ENCODE measurements at regions not wholly inside any gene's neighbourhood (a gene's known extent, or its start where the extent isn't known, plus 50 kb on each side); places are given as distances from the start of the nearest gene placed in this dataset.

- H3K27me3 ChIP-seq (ENCODE audit: control insufficient read depth, insufficient read depth, low read length) = no peaks in the 10 kb centered on the region
- DNase-seq = no peak
- H3K4me1 ChIP-seq (ENCODE audit: control insufficient read depth, insufficient read depth, low read length) = no peaks in the 10 kb centered on the region
- no peak overlapping the region for H3K4me3 ChIP-seq (ENCODE audit: low read length)
- no peaks in the 10 kb centered on the region for H3K36me3 ChIP-seq (ENCODE audit: control insufficient read depth, insufficient read depth, low read length)
- no peak overlapping the region for H3K27ac ChIP-seq (ENCODE audit: low read length)
- 63% methylated on average over 2 of the region's 4 CpGs for WGBS (ENCODE audit: insufficient coverage)
- H3K9me3 ChIP-seq (replicated peaks; ENCODE audit: control insufficient read depth, low read depth, low read length) = no peaks in the 10 kb centered on the region
These were observed 396.3 kb downstream of the SETD4 start for GRCh38 chr21:35663856-35664606.

- Histone ChIP-seq H3K27me3 (ENCODE audit: control insufficient read depth, insufficient read depth, low read length) (no peaks in the 10 kb centered on the region), H3K9me3 (replicated peaks; ENCODE audit: control insufficient read depth, low read depth, low read length) (peaks cover 3% of the 10 kb centered on the region), H3K27ac (ENCODE audit: low read length) (no peak overlapping the region), H3K4me3 (ENCODE audit: low read length) (no peak overlapping the region), H3K36me3 (ENCODE audit: control insufficient read depth, insufficient read depth, low read length) (no peaks in the 10 kb centered on the region), H3K4me1 (ENCODE audit: control insufficient read depth, insufficient read depth, low read length) (no peaks in the 10 kb centered on the region)
- peak; percentile 51 for DNase-seq
- 0% methylated on average over 1 of the region's 3 CpGs for WGBS (ENCODE audit: insufficient coverage)
These were observed 402.1 kb downstream of the SETD4 start for GRCh38 chr21:35658242-35658641.

DNA sequence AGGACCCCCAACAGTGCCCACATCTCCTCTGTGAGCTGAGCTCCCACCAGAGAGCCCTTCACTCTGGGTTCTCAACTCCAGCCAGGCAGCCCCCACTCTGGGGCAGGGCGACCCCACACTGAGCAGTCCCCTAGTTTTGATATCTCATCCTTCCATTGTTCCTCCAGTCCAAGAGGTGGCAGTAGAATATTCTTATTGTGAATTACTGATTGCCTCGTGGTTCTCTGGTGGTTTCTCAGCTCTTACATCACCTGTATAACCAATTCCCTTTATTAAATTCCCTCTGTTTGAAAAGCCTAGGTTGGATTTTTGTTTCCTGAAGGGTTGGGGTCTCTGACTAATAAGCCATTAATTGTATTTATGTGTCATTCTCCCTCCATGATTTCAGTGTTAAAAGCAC lies 407.5 kb downstream of the SETD4 start:
- no peaks in the 10 kb centered on the region for H3K36me3 ChIP-seq (ENCODE audit: control insufficient read depth, insufficient read depth, low read length)
- no peaks in the 10 kb centered on the region for H3K27me3 ChIP-seq (ENCODE audit: control insufficient read depth, insufficient read depth, low read length)
- H3K9me3 ChIP-seq (replicated peaks; ENCODE audit: control insufficient read depth, low read depth, low read length) = peaks cover 3% of the 10 kb centered on the region
- H3K27ac ChIP-seq (ENCODE audit: low read length) = no peak overlapping the region
- DNase-seq = no peak
- no CpG with 5 or more reads among the region's 2 CpGs for WGBS (ENCODE audit: insufficient coverage)
- H3K4me1 ChIP-seq (ENCODE audit: control insufficient read depth, insufficient read depth, low read length) = no peaks in the 10 kb centered on the region
- H3K4me3 ChIP-seq (ENCODE audit: low read length) = no peak overlapping the region

GRCh38 chr21:35652196-35652595 lies 408.1 kb downstream of the SETD4 start:
- peaks cover 3% of the 10 kb centered on the region for H3K9me3 ChIP-seq (replicated peaks; ENCODE audit: control insufficient read depth, low read depth, low read length)
- H3K4me1 ChIP-seq (ENCODE audit: control insufficient read depth, insufficient read depth, low read length) = no peaks in the 10 kb centered on the region
- H3K27ac ChIP-seq (ENCODE audit: low read length) = no peak overlapping the region
- no peaks in the 10 kb centered on the region for H3K27me3 ChIP-seq (ENCODE audit: control insufficient read depth, insufficient read depth, low read length)
- H3K4me3 ChIP-seq (ENCODE audit: low read length) = no peak overlapping the region
- no peaks in the 10 kb centered on the region for H3K36me3 ChIP-seq (ENCODE audit: control insufficient read depth, insufficient read depth, low read length)
- WGBS (ENCODE audit: insufficient coverage) = no CpG with 5 or more reads among the region's 2 CpGs
- DNase-seq = no peak

DNA sequence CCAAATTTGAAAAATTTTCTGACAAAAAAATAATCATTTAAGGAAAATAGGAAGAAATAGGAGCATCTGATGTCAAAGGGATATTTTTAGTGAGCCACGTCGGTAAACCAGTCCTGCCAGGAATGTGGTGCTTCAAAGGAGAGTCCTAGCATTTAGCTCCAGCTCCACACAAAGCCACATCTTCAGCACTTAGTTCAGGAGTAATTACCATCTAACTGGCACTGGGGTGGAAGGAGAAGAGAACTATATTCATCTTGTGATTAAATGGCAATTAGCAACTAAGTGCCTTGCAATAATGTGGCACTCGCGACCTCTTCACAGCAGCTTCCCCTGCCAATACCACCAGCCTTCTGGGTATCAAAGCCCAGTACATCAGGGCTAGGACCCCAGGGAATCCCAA lies 409.1 kb downstream of the SETD4 start:
- H3K27ac ChIP-seq (ENCODE audit: low read length) = no peak overlapping the region
- H3K36me3 ChIP-seq (ENCODE audit: control insufficient read depth, insufficient read depth, low read length) = no peaks in the 10 kb centered on the region
- no peak overlapping the region for H3K4me3 ChIP-seq (ENCODE audit: low read length)
- H3K4me1 ChIP-seq (ENCODE audit: control insufficient read depth, insufficient read depth, low read length) = no peaks in the 10 kb centered on the region
- WGBS (ENCODE audit: insufficient coverage) = no CpG with 5 or more reads among the region's 4 CpGs
- no peaks in the 10 kb centered on the region for H3K9me3 ChIP-seq (replicated peaks; ENCODE audit: control insufficient read depth, low read depth, low read length)
- no peak for DNase-seq
- no peaks in the 10 kb centered on the region for H3K27me3 ChIP-seq (ENCODE audit: control insufficient read depth, insufficient read depth, low read length)

GRCh38 chr21:35649186-35649585 lies 411.1 kb downstream of the SETD4 start:
- Histone ChIP-seq H3K36me3 (ENCODE audit: control insufficient read depth, insufficient read depth, low read length) (no peaks in the 10 kb centered on the region), H3K27ac (ENCODE audit: low read length) (no peak overlapping the region), H3K4me1 (ENCODE audit: control insufficient read depth, insufficient read depth, low read length) (no peaks in the 10 kb centered on the region), H3K4me3 (ENCODE audit: low read length) (no peak overlapping the region), H3K9me3 (replicated peaks; ENCODE audit: control insufficient read depth, low read depth, low read length) (no peaks in the 10 kb centered on the region), H3K27me3 (ENCODE audit: control insufficient read depth, insufficient read depth, low read length) (no peaks in the 10 kb centered on the region)
- peak; percentile 30 for DNase-seq
- 44% methylated on average over 2 of the region's 4 CpGs for WGBS (ENCODE audit: insufficient coverage)

DNA sequence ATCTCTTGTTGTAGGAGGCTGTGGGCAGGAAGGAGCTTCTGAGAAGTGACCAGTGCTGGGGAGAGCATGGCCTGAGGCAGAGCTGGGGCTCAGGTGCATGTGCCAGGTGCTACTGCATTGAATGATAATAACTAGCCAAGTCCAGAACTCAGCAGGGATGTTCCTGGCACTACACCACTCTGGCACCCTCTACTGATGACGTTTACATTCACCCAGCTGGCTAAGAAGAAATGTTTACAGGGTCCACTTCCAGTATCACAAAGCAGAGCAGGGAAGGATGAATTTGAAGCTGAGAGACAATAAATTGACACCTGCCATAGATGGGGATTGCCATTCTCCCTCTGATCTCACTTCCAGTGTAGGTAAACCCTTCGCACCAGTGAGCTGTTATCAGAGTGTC lies 411.8 kb downstream of the SETD4 start:
- DNase-seq = no peak
- WGBS (ENCODE audit: insufficient coverage) = 89% methylated on average over 1 of the region's 2 CpGs

GRCh38 chr21:35646606-35647005 lies 413.7 kb downstream of the SETD4 start:
- WGBS (ENCODE audit: insufficient coverage) = 86% methylated on average over 2 of the region's 2 CpGs
- Histone ChIP-seq H3K9me3 (replicated peaks; ENCODE audit: control insufficient read depth, low read depth, low read length) (no peaks in the 10 kb centered on the region), H3K27me3 (ENCODE audit: control insufficient read depth, insufficient read depth, low read length) (no peaks in the 10 kb centered on the region), H3K4me3 (ENCODE audit: low read length) (no peak overlapping the region), H3K27ac (ENCODE audit: low read length) (no peak overlapping the region), H3K4me1 (ENCODE audit: control insufficient read depth, insufficient read depth, low read length) (no peaks in the 10 kb centered on the region), H3K36me3 (ENCODE audit: control insufficient read depth, insufficient read depth, low read length) (no peaks in the 10 kb centered on the region)
- no peak for DNase-seq

More for the DNA sequence above, 411.8 kb downstream of the SETD4 start:
- no peaks in the 10 kb centered on the region for H3K4me1 ChIP-seq (ENCODE audit: control insufficient read depth, insufficient read depth, low read length)
- H3K4me3 ChIP-seq (ENCODE audit: low read length) = no peak overlapping the region
- no peaks in the 10 kb centered on the region for H3K36me3 ChIP-seq (ENCODE audit: control insufficient read depth, insufficient read depth, low read length)
- H3K27me3 ChIP-seq (ENCODE audit: control insufficient read depth, insufficient read depth, low read length) = no peaks in the 10 kb centered on the region
- no peaks in the 10 kb centered on the region for H3K9me3 ChIP-seq (replicated peaks; ENCODE audit: control insufficient read depth, low read depth, low read length)
- no peak overlapping the region for H3K27ac ChIP-seq (ENCODE audit: low read length)

- 82% methylated on average over 2 of the region's 2 CpGs for WGBS (ENCODE audit: insufficient coverage)
- Histone ChIP-seq H3K36me3 (ENCODE audit: control insufficient read depth, insufficient read depth, low read length) (no peaks in the 10 kb centered on the region), H3K27ac (ENCODE audit: low read length) (no peak overlapping the region), H3K27me3 (ENCODE audit: control insufficient read depth, insufficient read depth, low read length) (no peaks in the 10 kb centered on the region), H3K4me1 (ENCODE audit: control insufficient read depth, insufficient read depth, low read length) (no peaks in the 10 kb centered on the region), H3K4me3 (ENCODE audit: low read length) (no peak overlapping the region), H3K9me3 (replicated peaks; ENCODE audit: control insufficient read depth, low read depth, low read length) (no peaks in the 10 kb centered on the region)
- DNase-seq = no peak
These were observed 414.3 kb downstream of the SETD4 start for GRCh38 chr21:35645991-35646390.

- Histone ChIP-seq H3K4me1 (ENCODE audit: control insufficient read depth, insufficient read depth, low read length) (no peaks in the 10 kb centered on the region), H3K27me3 (ENCODE audit: control insufficient read depth, insufficient read depth, low read length) (no peaks in the 10 kb centered on the region), H3K27ac (ENCODE audit: low read length) (no peak overlapping the region), H3K4me3 (ENCODE audit: low read length) (no peak overlapping the region), H3K36me3 (ENCODE audit: control insufficient read depth, insufficient read depth, low read length) (no peaks in the 10 kb centered on the region), H3K9me3 (replicated peaks; ENCODE audit: control insufficient read depth, low read depth, low read length) (no peaks in the 10 kb centered on the region)
- WGBS (ENCODE audit: insufficient coverage) = 85% methylated on average over 2 of the region's 2 CpGs
- no peak for DNase-seq
These were observed 415.8 kb downstream of the SETD4 start for GRCh38 chr21:35644523-35644922.

- H3K4me3 ChIP-seq (ENCODE audit: low read length) = no peak overlapping the region
- no peak overlapping the region for H3K27ac ChIP-seq (ENCODE audit: low read length)
- WGBS (ENCODE audit: insufficient coverage) = 57% methylated on average over 1 of the region's 4 CpGs
These were observed 417.1 kb downstream of the SETD4 start for GRCh38 chr21:35643176-35643575.

More at GRCh38 chr21:35643176-35643575, 417.1 kb downstream of the SETD4 start:
- no peaks in the 10 kb centered on the region for H3K9me3 ChIP-seq (replicated peaks; ENCODE audit: control insufficient read depth, low read depth, low read length)
- no peak for DNase-seq
- H3K4me1 ChIP-seq (ENCODE audit: control insufficient read depth, insufficient read depth, low read length) = no peaks in the 10 kb centered on the region
- no peaks in the 10 kb centered on the region for H3K36me3 ChIP-seq (ENCODE audit: control insufficient read depth, insufficient read depth, low read length)
- no peaks in the 10 kb centered on the region for H3K27me3 ChIP-seq (ENCODE audit: control insufficient read depth, insufficient read depth, low read length)
